ENCODE measurements at regions not wholly inside any gene's neighbourhood (a gene's known extent, or its start where the extent isn't known, plus 50 kb on each side); places are given as distances from the start of the nearest gene placed in this dataset.
"Not testable (repeated sequence)": the region's sequence is repeated elsewhere in the genome, so short reads cannot be mapped to it uniquely, and the experiment has no call there.

DNA sequence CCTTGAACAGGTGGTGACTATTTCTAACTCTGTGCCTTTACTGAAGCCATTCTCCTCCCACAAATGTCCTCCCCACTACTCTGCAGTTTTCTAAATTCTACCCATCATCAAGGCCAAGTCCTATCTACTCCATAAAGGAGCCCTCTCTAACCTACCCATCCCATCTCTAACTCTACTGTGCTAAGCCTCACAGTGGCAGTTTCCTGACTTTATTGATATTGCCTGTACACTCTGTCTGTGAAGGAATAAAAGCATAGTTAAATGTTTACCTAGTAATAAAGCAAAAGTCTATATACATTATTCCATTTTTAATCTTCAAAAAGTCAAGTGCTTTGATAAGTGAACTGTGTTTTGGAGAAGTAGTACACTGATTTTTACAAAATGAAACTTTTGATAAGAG, 178.4 kb upstream of the HMCN1 start:
- H3K36me3 ChIP-seq (ENCODE audit: control insufficient read depth in 1 of 2, insufficient read depth in 2 of 2, low read length in 2 of 2): no peaks in the 10 kb centered on the region
- no peak overlapping the region for H3K27ac ChIP-seq (ENCODE audit: low read depth, low read length)
- H3K9ac ChIP-seq (ENCODE audit: low read depth in 1 of 2, low read length in 2 of 2): no peak overlapping the region
- no peak overlapping the region for H3K4me3 ChIP-seq (ENCODE audit: low read depth in 1 of 2, low read length in 2 of 2)
- H3K27me3 ChIP-seq (ENCODE audit: control insufficient read depth in 1 of 2, insufficient read depth in 2 of 2, low read length in 2 of 2): no peaks in the 10 kb centered on the region
- no peaks in the 10 kb centered on the region for H3K9me3 ChIP-seq (ENCODE audit: control insufficient read depth in 1 of 2, low read length in 2 of 2)
- peaks cover 0 to 9% of the 10 kb centered on the region in 2 donors for H3K4me1 ChIP-seq (ENCODE audit: control insufficient read depth in 1 of 2, insufficient read depth in 2 of 2, low read length in 2 of 2)

DNA sequence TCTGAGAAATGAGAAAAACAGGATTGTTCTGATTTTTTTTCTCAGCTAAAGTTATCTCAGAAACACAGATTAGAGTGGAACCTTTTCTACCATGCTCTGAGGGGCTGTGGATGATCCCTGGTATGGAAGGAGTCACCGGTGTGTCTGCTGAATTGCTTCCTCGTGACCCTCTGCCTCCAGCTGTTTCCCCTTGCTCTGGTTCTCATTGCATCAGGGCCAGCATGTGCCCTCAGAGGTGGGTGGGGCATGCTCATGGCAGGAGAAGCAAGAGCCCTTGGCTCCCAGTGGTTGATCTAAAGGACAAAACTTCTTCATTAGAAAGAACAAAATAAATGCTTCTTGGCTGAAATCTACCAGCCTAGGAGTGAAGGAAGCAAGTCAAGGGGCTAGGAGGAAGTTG, 183.2 kb upstream of the HMCN1 start:
- H3K27ac ChIP-seq (ENCODE audit: low read depth, low read length): no peak overlapping the region
- no peaks in the 10 kb centered on the region for H3K36me3 ChIP-seq (ENCODE audit: control insufficient read depth in 1 of 2, insufficient read depth in 2 of 2, low read length in 2 of 2)
- no peak overlapping the region for H3K9ac ChIP-seq (ENCODE audit: low read depth in 1 of 2, low read length in 2 of 2)
- no peaks in the 10 kb centered on the region for H3K4me1 ChIP-seq (ENCODE audit: control insufficient read depth in 1 of 2, insufficient read depth in 2 of 2, low read length in 2 of 2)
- H3K9me3 ChIP-seq (ENCODE audit: control insufficient read depth in 1 of 2, low read length in 2 of 2): no peaks in the 10 kb centered on the region
- no peak overlapping the region for H3K4me3 ChIP-seq (ENCODE audit: low read depth in 1 of 2, low read length in 2 of 2)
- no peaks in the 10 kb centered on the region for H3K27me3 ChIP-seq (ENCODE audit: control insufficient read depth in 1 of 2, insufficient read depth in 2 of 2, low read length in 2 of 2)

- Histone ChIP-seq H3K27ac (ENCODE audit: low read depth, low read length) (no peak overlapping the region), H3K36me3 (ENCODE audit: control insufficient read depth in 1 of 2, insufficient read depth in 2 of 2, low read length in 2 of 2) (no peaks in the 10 kb centered on the region), H3K9ac (ENCODE audit: low read depth in 1 of 2, low read length in 2 of 2) (no peak overlapping the region), H3K27me3 (ENCODE audit: control insufficient read depth in 1 of 2, insufficient read depth in 2 of 2, low read length in 2 of 2) (no peaks in the 10 kb centered on the region), H3K9me3 (ENCODE audit: control insufficient read depth in 1 of 2, low read length in 2 of 2) (no peaks in the 10 kb centered on the region), H3K4me1 (ENCODE audit: control insufficient read depth in 1 of 2, insufficient read depth in 2 of 2, low read length in 2 of 2) (no peaks in the 10 kb centered on the region), H3K4me3 (ENCODE audit: low read depth in 1 of 2, low read length in 2 of 2) (no peak overlapping the region)
Observed at GRCh38 chr1:185549906-185550305, 184.3 kb upstream of the HMCN1 start.

DNA sequence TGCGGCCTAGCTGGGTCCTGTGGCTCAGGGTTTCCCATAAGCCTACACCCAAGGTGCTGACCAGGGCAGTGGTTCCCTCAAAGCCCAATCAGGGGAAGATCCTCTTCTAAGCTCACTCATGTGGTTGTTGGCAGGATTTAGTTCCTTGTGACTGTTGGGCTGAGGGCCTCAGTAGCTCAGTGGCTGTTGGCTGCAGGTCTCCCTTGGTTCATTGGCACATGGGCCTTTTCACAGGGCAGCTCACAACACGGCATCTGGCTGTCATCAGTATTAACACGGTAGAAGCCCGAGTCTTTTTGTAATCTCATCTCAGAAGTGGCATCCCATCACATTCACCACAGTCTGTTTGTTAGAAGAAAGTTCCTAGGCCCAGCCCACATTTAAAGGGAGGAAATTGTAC, 188.2 kb upstream of the HMCN1 start:
- H3K27me3 ChIP-seq (ENCODE audit: control insufficient read depth in 1 of 2, insufficient read depth in 2 of 2, low read length in 2 of 2): no peaks in the 10 kb centered on the region

GRCh38 chr1:185541871-185542301, 192.3 kb upstream of the HMCN1 start:
- H3K36me3 ChIP-seq (ENCODE audit: control insufficient read depth in 1 of 2, insufficient read depth in 2 of 2, low read length in 2 of 2): no peaks in the 10 kb centered on the region
- no peak overlapping the region for H3K27ac ChIP-seq (ENCODE audit: low read depth, low read length)
- no peaks in the 10 kb centered on the region for H3K27me3 ChIP-seq (ENCODE audit: control insufficient read depth in 1 of 2, insufficient read depth in 2 of 2, low read length in 2 of 2)
- H3K4me1 ChIP-seq (ENCODE audit: control insufficient read depth in 1 of 2, insufficient read depth in 2 of 2, low read length in 2 of 2): peaks cover 7 to 8% of the 10 kb centered on the region in 2 donors
- no peaks in the 10 kb centered on the region for H3K9me3 ChIP-seq (ENCODE audit: control insufficient read depth in 1 of 2, low read length in 2 of 2)
- no peak overlapping the region for H3K4me3 ChIP-seq (ENCODE audit: low read depth in 1 of 2, low read length in 2 of 2)
- H3K9ac ChIP-seq (ENCODE audit: low read depth in 1 of 2, low read length in 2 of 2): no peak overlapping the region

More for the DNA sequence above, 188.2 kb upstream of the HMCN1 start:
- Histone ChIP-seq H3K9me3 (ENCODE audit: control insufficient read depth in 1 of 2, low read length in 2 of 2) (no peaks in the 10 kb centered on the region), H3K27ac (ENCODE audit: low read depth, low read length) (no peak overlapping the region), H3K36me3 (ENCODE audit: control insufficient read depth in 1 of 2, insufficient read depth in 2 of 2, low read length in 2 of 2) (no peaks in the 10 kb centered on the region), H3K4me1 (ENCODE audit: control insufficient read depth in 1 of 2, insufficient read depth in 2 of 2, low read length in 2 of 2) (no peaks in the 10 kb centered on the region), H3K4me3 (ENCODE audit: low read depth in 1 of 2, low read length in 2 of 2) (no peak overlapping the region), H3K9ac (ENCODE audit: low read depth in 1 of 2, low read length in 2 of 2) (no peak overlapping the region)

DNA sequence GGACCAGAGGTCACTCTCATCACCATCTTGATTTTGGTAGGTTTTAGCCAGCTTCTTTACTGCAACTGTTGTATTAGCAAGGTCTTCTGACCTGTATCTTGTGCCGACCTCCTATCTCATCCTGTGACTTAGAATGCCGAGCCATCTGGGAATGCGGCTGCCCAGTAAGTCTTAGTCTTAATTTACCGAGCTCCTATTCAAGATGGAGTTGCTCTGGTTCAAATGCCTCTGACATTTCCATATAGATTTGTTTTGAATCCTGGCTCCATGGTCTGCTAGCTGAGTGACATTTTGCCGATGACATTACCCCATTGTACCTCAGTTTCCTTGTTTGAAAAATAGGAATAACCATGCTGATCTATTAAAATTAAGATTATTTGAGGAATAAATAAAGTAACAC, 193.9 kb upstream of the HMCN1 start:
- H3K9me3 ChIP-seq (ENCODE audit: control insufficient read depth in 1 of 2, low read length in 2 of 2): no peaks in the 10 kb centered on the region
- no peaks in the 10 kb centered on the region for H3K27me3 ChIP-seq (ENCODE audit: control insufficient read depth in 1 of 2, insufficient read depth in 2 of 2, low read length in 2 of 2)
- H3K4me1 ChIP-seq (ENCODE audit: control insufficient read depth in 1 of 2, insufficient read depth in 2 of 2, low read length in 2 of 2): peaks cover 7 to 8% of the 10 kb centered on the region in 2 donors
- no peak overlapping the region for H3K9ac ChIP-seq (ENCODE audit: low read depth in 1 of 2, low read length in 2 of 2)
- no peaks in the 10 kb centered on the region for H3K36me3 ChIP-seq (ENCODE audit: control insufficient read depth in 1 of 2, insufficient read depth in 2 of 2, low read length in 2 of 2)
- no peak overlapping the region for H3K4me3 ChIP-seq (ENCODE audit: low read depth in 1 of 2, low read length in 2 of 2)
- H3K27ac ChIP-seq (ENCODE audit: low read depth, low read length): no peak overlapping the region

DNA sequence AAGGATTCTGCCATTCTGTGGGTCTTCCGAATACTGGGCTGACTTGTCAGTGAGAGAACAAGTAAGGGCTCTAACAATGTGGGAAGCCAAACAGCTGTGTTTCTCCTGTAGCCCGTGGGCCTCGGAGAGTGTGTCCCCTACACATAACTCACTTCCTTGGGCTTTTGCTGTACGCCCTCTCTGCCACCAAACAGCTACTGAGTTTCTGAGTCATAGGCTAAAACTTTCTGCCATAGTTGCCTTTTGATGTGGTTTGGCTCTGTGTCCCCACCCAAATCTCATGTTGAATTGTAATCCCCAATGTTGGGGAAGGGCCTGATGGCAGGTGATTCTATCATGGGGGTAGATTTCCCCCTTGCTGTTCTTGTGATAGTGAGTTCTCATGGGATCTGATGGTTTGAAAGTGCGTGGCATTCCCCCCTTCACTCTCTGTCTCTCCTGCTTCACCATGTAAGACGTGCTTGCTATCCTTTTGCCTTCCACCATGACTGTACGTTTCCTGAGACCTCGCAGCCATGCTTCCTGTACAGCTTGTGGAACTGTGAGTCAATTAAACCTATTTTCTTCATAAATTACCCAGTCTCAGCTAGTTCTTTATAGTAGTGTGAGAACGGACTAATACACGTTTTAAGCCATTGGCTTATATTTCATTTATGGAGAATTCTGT, 194.8 kb upstream of the HMCN1 start:
- Histone ChIP-seq H3K4me1 (ENCODE audit: control insufficient read depth in 1 of 2, insufficient read depth in 2 of 2, low read length in 2 of 2) (peaks cover 7 to 8% of the 10 kb centered on the region in 2 donors), H3K36me3 (ENCODE audit: control insufficient read depth in 1 of 2, insufficient read depth in 2 of 2, low read length in 2 of 2) (no peaks in the 10 kb centered on the region), H3K9ac (ENCODE audit: low read depth in 1 of 2, low read length in 2 of 2) (no peak overlapping the region), H3K9me3 (ENCODE audit: control insufficient read depth in 1 of 2, low read length in 2 of 2) (no peaks in the 10 kb centered on the region), H3K4me3 (ENCODE audit: low read depth in 1 of 2, low read length in 2 of 2) (no peak overlapping the region), H3K27me3 (ENCODE audit: control insufficient read depth in 1 of 2, insufficient read depth in 2 of 2, low read length in 2 of 2) (no peaks in the 10 kb centered on the region), H3K27ac (ENCODE audit: low read depth, low read length) (no peak overlapping the region)

- H3K27me3 ChIP-seq (ENCODE audit: control insufficient read depth in 1 of 2, insufficient read depth in 2 of 2, low read length in 2 of 2); H3K9me3 ChIP-seq (ENCODE audit: control insufficient read depth in 1 of 2, low read length in 2 of 2); H3K36me3 ChIP-seq (ENCODE audit: control insufficient read depth in 1 of 2, insufficient read depth in 2 of 2, low read length in 2 of 2); H3K4me3 ChIP-seq (ENCODE audit: low read depth in 1 of 2, low read length in 2 of 2); H3K27ac ChIP-seq (ENCODE audit: low read depth, low read length); H3K9ac ChIP-seq (ENCODE audit: low read depth in 1 of 2, low read length in 2 of 2): not testable (repeated sequence)
- peaks cover 8 to 10% of the 10 kb centered on the region in 2 donors for H3K4me1 ChIP-seq (ENCODE audit: control insufficient read depth in 1 of 2, insufficient read depth in 2 of 2, low read length in 2 of 2)
Observed at GRCh38 chr1:185538309-185538898, 195.8 kb upstream of the HMCN1 start.

GRCh38 chr1:185537596-185537995, 196.6 kb upstream of the HMCN1 start:
- Histone ChIP-seq H3K27me3 (ENCODE audit: control insufficient read depth in 1 of 2, insufficient read depth in 2 of 2, low read length in 2 of 2) (no peaks in the 10 kb centered on the region), H3K36me3 (ENCODE audit: control insufficient read depth in 1 of 2, insufficient read depth in 2 of 2, low read length in 2 of 2) (no peaks in the 10 kb centered on the region), H3K9ac (ENCODE audit: low read depth in 1 of 2, low read length in 2 of 2) (no peak overlapping the region), H3K27ac (ENCODE audit: low read depth, low read length) (no peak overlapping the region), H3K9me3 (ENCODE audit: control insufficient read depth in 1 of 2, low read length in 2 of 2) (no peaks in the 10 kb centered on the region), H3K4me3 (ENCODE audit: low read depth in 1 of 2, low read length in 2 of 2) (no peak overlapping the region), H3K4me1 (ENCODE audit: control insufficient read depth in 1 of 2, insufficient read depth in 2 of 2, low read length in 2 of 2) (peaks cover 8 to 10% of the 10 kb centered on the region in 2 donors)

DNA sequence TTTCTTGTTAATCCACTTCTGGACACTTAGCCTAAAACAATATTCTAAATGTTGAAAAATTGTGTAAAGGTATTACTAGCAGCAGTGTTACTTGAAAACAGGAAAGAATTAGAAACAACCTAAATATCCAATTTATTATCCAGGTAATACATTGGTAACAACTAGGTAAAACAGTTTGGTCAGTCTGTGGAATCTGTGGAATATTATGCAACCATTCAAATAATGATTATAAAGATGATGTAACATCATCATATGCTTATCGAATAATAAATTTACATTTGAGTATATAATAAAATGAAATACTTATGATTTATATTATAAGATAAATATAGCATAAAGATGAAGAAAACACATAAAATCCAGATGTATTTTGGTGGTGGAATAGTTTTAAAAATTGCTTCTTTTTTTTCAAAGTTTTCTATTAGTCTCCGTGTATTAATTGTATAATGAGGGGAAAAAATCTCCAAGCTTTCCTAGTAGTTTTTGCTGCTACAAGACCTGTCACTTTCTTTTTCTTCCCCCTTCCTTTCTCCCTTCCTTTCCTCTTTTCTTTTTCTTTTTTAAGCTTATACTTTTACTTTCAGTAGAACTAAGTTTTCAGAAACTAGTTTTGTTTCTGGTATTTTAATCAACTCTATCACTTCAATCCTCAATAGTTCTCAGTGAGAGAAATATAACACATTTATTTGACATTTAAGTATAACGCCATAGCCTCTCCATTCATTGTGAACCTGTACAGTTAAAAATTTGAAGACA, 197.8 kb upstream of the HMCN1 start:
- Histone ChIP-seq H3K4me3 (ENCODE audit: low read depth in 1 of 2, low read length in 2 of 2) (no peak overlapping the region), H3K9ac (ENCODE audit: low read depth in 1 of 2, low read length in 2 of 2) (no peak overlapping the region)

More for the DNA sequence above, 197.8 kb upstream of the HMCN1 start:
- Histone ChIP-seq H3K9me3 (ENCODE audit: control insufficient read depth in 1 of 2, low read length in 2 of 2) (no peaks in the 10 kb centered on the region), H3K27ac (ENCODE audit: low read depth, low read length) (no peak overlapping the region), H3K27me3 (ENCODE audit: control insufficient read depth in 1 of 2, insufficient read depth in 2 of 2, low read length in 2 of 2) (no peaks in the 10 kb centered on the region), H3K4me1 (ENCODE audit: control insufficient read depth in 1 of 2, insufficient read depth in 2 of 2, low read length in 2 of 2) (peaks cover 8 to 10% of the 10 kb centered on the region in 2 donors), H3K36me3 (ENCODE audit: control insufficient read depth in 1 of 2, insufficient read depth in 2 of 2, low read length in 2 of 2) (no peaks in the 10 kb centered on the region)
